ENCODE measurements at regions not wholly inside any gene's neighbourhood (a gene's known extent, or its start where the extent isn't known, plus 50 kb on each side); places are given as distances from the start of the nearest gene placed in this dataset.

DNA sequence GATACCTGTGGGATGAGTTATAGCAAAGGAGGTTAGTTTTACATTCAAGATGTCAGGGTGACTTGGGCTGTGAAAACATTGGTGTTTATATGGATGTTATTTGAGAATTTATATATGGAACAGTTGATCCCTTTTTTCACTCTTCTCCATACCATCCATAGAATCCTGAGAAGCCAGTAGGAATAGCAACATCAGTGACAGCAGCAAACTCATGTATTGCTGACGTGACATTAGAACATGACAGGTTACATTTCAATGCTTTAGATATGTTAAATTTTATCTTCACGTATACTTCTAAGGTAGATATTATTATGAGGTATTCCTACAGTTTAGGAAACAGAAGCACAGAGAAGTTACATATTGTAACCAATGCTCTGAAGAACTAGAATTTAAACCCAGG, 745.2 kb upstream of the GCFC2 start:
- CTCF ChIA-PET = interaction anchor here (1.5 kb wide), 1 partner anchor 12 kb away, joined by 3 read pairs; no protein-coding TSS in a partner anchor
- Mint-ChIP-seq H3K36me3 (ENCODE audit: low read depth) (no peaks in the 10 kb centered on the region), H3K27me3 (no peaks in the 10 kb centered on the region), H3K27ac (no peak overlapping the region), H3K9me3 (peaks cover 4% of the 10 kb centered on the region), H3K4me1 (ENCODE audit: low read depth) (no peaks in the 10 kb centered on the region), H3K4me3 (no peak overlapping the region)
- no peak for ATAC-seq (ENCODE audit: poor library complexity)
- Histone ChIP-seq H3K4me3 (ENCODE audit: low read length) (no peak overlapping the region), H3K36me3 (ENCODE audit: insufficient read depth, low read length) (no peaks in the 10 kb centered on the region), H3K27me3 (ENCODE audit: control insufficient read depth in 1 of 2, insufficient read depth in 2 of 2, low read length in 2 of 2) (no peaks in the 10 kb centered on the region), H3K9me3 (ENCODE audit: control insufficient read depth in 1 of 2, insufficient read depth in 1 of 2, low read length in 2 of 2) (no peaks in the 10 kb centered on the region), H3K27ac (ENCODE audit: low read depth in 1 of 2, low read length in 2 of 2) (no peak overlapping the region), H3K4me1 (ENCODE audit: insufficient read depth, low read length) (no peaks in the 10 kb centered on the region)
- POLR2A ChIA-PET = no interaction called here
- DNase-seq = no peak
- TF ChIP-seq CTCF (IDR thresholded peaks at IDR 0.05) = no peak
- intact Hi-C loops (cut with DNase I, micrococcal nuclease) = no loop called here

- intact Hi-C loops (cut with DNase I, micrococcal nuclease) = no loop called here
- H3K27ac ChIP-seq (ENCODE audit: low read depth in 1 of 2, low read length in 2 of 2) = no peak overlapping the region
- TF ChIP-seq CTCF (IDR thresholded peaks at IDR 0.05) = no peak
- no peak for ATAC-seq (ENCODE audit: poor library complexity)
- H3K4me1 ChIP-seq (ENCODE audit: insufficient read depth, low read length) = no peaks in the 10 kb centered on the region
- H3K4me3 Mint-ChIP-seq = no peak overlapping the region
- H3K4me3 ChIP-seq (ENCODE audit: low read length) = no peak overlapping the region
- no peaks in the 10 kb centered on the region for H3K27me3 ChIP-seq (ENCODE audit: control insufficient read depth in 1 of 2, insufficient read depth in 2 of 2, low read length in 2 of 2)
- ChIA-PET CTCF (no interaction called here), POLR2A (no interaction called here)
- no peak overlapping the region for H3K27ac Mint-ChIP-seq
- no peaks in the 10 kb centered on the region for H3K27me3 Mint-ChIP-seq
- H3K36me3 ChIP-seq (ENCODE audit: insufficient read depth, low read length) = no peaks in the 10 kb centered on the region
- DNase-seq = no peak
- no peaks in the 10 kb centered on the region for H3K4me1 Mint-ChIP-seq (ENCODE audit: low read depth)
- peaks cover 0 to 3% of the 10 kb centered on the region in 2 experiments for H3K9me3 ChIP-seq (ENCODE audit: control insufficient read depth in 1 of 2, insufficient read depth in 1 of 2, low read length in 2 of 2)
- H3K9me3 Mint-ChIP-seq = peaks cover 4% of the 10 kb centered on the region
- H3K36me3 Mint-ChIP-seq (ENCODE audit: low read depth) = no peaks in the 10 kb centered on the region
Measured at GRCh38 chr2:76450024-76450475, 739.3 kb upstream of the GCFC2 start.

DNA sequence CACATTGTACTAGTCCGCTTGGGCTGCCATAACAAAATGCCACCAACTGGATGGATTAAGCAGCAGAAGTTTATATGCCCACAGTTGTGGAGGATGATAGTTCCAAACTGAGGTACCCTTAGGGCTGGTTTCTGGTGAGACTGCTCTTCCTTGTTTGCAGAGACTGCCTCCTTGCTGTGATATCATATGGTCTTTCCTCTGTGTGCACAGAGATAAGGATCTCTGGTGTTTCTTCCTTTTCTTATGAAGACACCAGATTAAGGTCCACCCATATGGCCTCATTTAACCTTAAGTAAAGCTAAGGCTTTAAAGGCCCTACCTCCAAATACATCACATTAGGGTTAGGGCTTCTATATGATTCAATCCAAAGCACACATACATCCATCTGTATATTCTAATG, 738.2 kb upstream of the GCFC2 start:
- intact Hi-C loops (cut with DNase I, micrococcal nuclease) = no loop called here
- H3K4me3 Mint-ChIP-seq = no peak overlapping the region
- H3K4me1 Mint-ChIP-seq (ENCODE audit: low read depth) = no peaks in the 10 kb centered on the region
- H3K4me3 ChIP-seq (ENCODE audit: low read length) = no peak overlapping the region
- H3K36me3 ChIP-seq (ENCODE audit: insufficient read depth, low read length) = no peaks in the 10 kb centered on the region
- H3K9me3 Mint-ChIP-seq = peaks cover 4% of the 10 kb centered on the region
- H3K27ac Mint-ChIP-seq = no peak overlapping the region
- no peaks in the 10 kb centered on the region for H3K27me3 Mint-ChIP-seq
- no peaks in the 10 kb centered on the region for H3K36me3 Mint-ChIP-seq (ENCODE audit: low read depth)
- no peaks in the 10 kb centered on the region for H3K4me1 ChIP-seq (ENCODE audit: insufficient read depth, low read length)
- peaks cover 0 to 6% of the 10 kb centered on the region in 2 experiments for H3K9me3 ChIP-seq (ENCODE audit: control insufficient read depth in 1 of 2, insufficient read depth in 1 of 2, low read length in 2 of 2)
- ChIA-PET CTCF (no interaction called here), POLR2A (no interaction called here)
- no peaks in the 10 kb centered on the region for H3K27me3 ChIP-seq (ENCODE audit: control insufficient read depth in 1 of 2, insufficient read depth in 2 of 2, low read length in 2 of 2)
- no peak overlapping the region for H3K27ac ChIP-seq (ENCODE audit: low read depth in 1 of 2, low read length in 2 of 2)
- DNase-seq (no peak), ATAC-seq (ENCODE audit: poor library complexity) (no peak)
- no peak for TF ChIP-seq CTCF (IDR thresholded peaks at IDR 0.05)
